Mesothelial cell of epicardium (in vitro differentiated cells): ENCODE measurements at regions not wholly inside any gene's neighbourhood (a gene's known extent, or its start where the extent isn't known, plus 50 kb on each side); places are given as distances from the start of the nearest gene placed in this dataset.

Experiments
- DNase-seq, 2 experiments: peaks; one replicate each; pipeline ENCODE4 v3.0.0; 2021; ENCODE audit warnings: low spot score in 2 of 2; ENCODE audit not compliant: unreplicated experiment in 2 of 2
- H3K27ac Mint-ChIP-seq: 2 replicates; pipeline ENCODE4 v1.8.0; 2021; ENCODE audit warnings: mixed read lengths
- H3K27me3 Mint-ChIP-seq: 2 replicates; pipeline ENCODE4 v1.8.0; 2021; ENCODE audit warnings: low read depth, mixed read lengths
- H3K36me3 Mint-ChIP-seq: 2 replicates; pipeline ENCODE4 v1.8.0; 2021; ENCODE audit warnings: mixed read lengths
- H3K4me1 Mint-ChIP-seq: 2 replicates; pipeline ENCODE4 v1.8.0; 2021; ENCODE audit warnings: mixed read lengths
- H3K4me3 Mint-ChIP-seq: 2 replicates; pipeline ENCODE4 v1.8.0; 2021; ENCODE audit warnings: mild to moderate bottlenecking, moderate library complexity, mixed read lengths
- H3K9me3 Mint-ChIP-seq: 2 replicates; pipeline ENCODE4 v1.8.0; 2021; ENCODE audit warnings: mixed read lengths
- CTCF ChIP-seq: fragments of 200-600 bp; sonication (generic); IDR thresholded peaks from one replicate; pipeline ENCODE4 v1.5.0; 2021; ENCODE audit warnings: antibody characterized with exemption; ENCODE audit not compliant: unreplicated experiment

GRCh38 chrX:95029571-95029970 is 1355.6 kb downstream of the FAM133A start:
- Mint-ChIP-seq H3K27ac (no peak overlapping the region), H3K36me3 (no peaks in the 10 kb centered on the region), H3K4me1 (peaks cover under 1% of the 10 kb centered on the region), H3K9me3 (peaks cover 9% of the 10 kb centered on the region), H3K4me3 (no peak overlapping the region), H3K27me3 (no peaks in the 10 kb centered on the region)
- no peak for DNase-seq
- no peak for TF ChIP-seq CTCF

- H3K9me3 Mint-ChIP-seq, result peaks cover 17% of the 10 kb centered on the region
- no peaks in the 10 kb centered on the region for H3K27me3 Mint-ChIP-seq
- no peaks in the 10 kb centered on the region for H3K36me3 Mint-ChIP-seq
- DNase-seq, result no peak
- no peak for TF ChIP-seq CTCF
- H3K4me1 Mint-ChIP-seq, result no peaks in the 10 kb centered on the region
- H3K27ac Mint-ChIP-seq, result no peak overlapping the region
- no peak overlapping the region for H3K4me3 Mint-ChIP-seq
Measured at GRCh38 chrX:95040104-95040503, 1366.1 kb downstream of the FAM133A start.

GRCh38 chrX:95044331-95044730 is 1370.3 kb downstream of the FAM133A start:
- Mint-ChIP-seq H3K4me1 (no peaks in the 10 kb centered on the region), H3K27ac (no peak overlapping the region), H3K9me3 (peaks cover 8% of the 10 kb centered on the region), H3K27me3 (no peaks in the 10 kb centered on the region), H3K4me3 (no peak overlapping the region), H3K36me3 (no peaks in the 10 kb centered on the region)
- TF ChIP-seq CTCF, result no peak
- no peak for DNase-seq

- no peak overlapping the region for H3K27ac Mint-ChIP-seq
- H3K9me3 Mint-ChIP-seq, result no peaks in the 10 kb centered on the region
- no peak for TF ChIP-seq CTCF
- H3K27me3 Mint-ChIP-seq, result no peaks in the 10 kb centered on the region
- no peak overlapping the region for H3K4me3 Mint-ChIP-seq
- no peaks in the 10 kb centered on the region for H3K36me3 Mint-ChIP-seq
- H3K4me1 Mint-ChIP-seq, result no peaks in the 10 kb centered on the region
- no peak for DNase-seq
Measured at GRCh38 chrX:95055991-95056390, 1382.0 kb downstream of the FAM133A start.

- H3K4me1 Mint-ChIP-seq, result no peaks in the 10 kb centered on the region
- DNase-seq, result no peak
- TF ChIP-seq CTCF, result no peak
- H3K36me3 Mint-ChIP-seq, result no peaks in the 10 kb centered on the region
- no peaks in the 10 kb centered on the region for H3K9me3 Mint-ChIP-seq
- H3K27ac Mint-ChIP-seq, result no peak overlapping the region
- H3K27me3 Mint-ChIP-seq, result no peaks in the 10 kb centered on the region
- H3K4me3 Mint-ChIP-seq, result no peak overlapping the region
Measured at GRCh38 chrX:95056901-95057300, 1382.9 kb downstream of the FAM133A start.

- no peak overlapping the region for H3K4me3 Mint-ChIP-seq
- H3K36me3 Mint-ChIP-seq, result no peaks in the 10 kb centered on the region
- H3K4me1 Mint-ChIP-seq, result no peaks in the 10 kb centered on the region
- H3K27me3 Mint-ChIP-seq, result no peaks in the 10 kb centered on the region
- H3K27ac Mint-ChIP-seq, result no peak overlapping the region
- DNase-seq, result no peak
- H3K9me3 Mint-ChIP-seq, result no peaks in the 10 kb centered on the region
- no peak for TF ChIP-seq CTCF
Measured at GRCh38 chrX:95057341-95057740, 1383.3 kb downstream of the FAM133A start.
